ENCODE measurements at regions not wholly inside any gene's neighbourhood (a gene's known extent, or its start where the extent isn't known, plus 50 kb on each side); places are given as distances from the start of the nearest gene placed in this dataset.

GRCh38 chr1:38512789-38513188, 346.8 kb downstream of the RRAGC start:
- TF ChIP-seq YY1 (IDR thresholded peaks at IDR 0.05; ENCODE audit: extremely low read depth, insufficient replicate concordance, low read depth, low read length) (no peak), EZH2 (IDR thresholded peaks at IDR 0.05) (no peak), EZH2phosphoT487 (IDR thresholded peaks at IDR 0.05; ENCODE audit: borderline replicate concordance) (no peak), POLR2A (IDR thresholded peaks at IDR 0.05; ENCODE audit: borderline replicate concordance, extremely low read depth, insufficient read depth, insufficient read length) (no peak), ZFX (IDR thresholded peaks at IDR 0.05) (no peak), CTCF (IDR thresholded peaks at IDR 0.05 in 2 of 3, conservative IDR thresholded peaks at IDR 0.05 in 1 of 3; ENCODE audit: borderline replicate concordance in 1 of 3, insufficient read depth in 1 of 3, low read depth in 2 of 3, low read length in 2 of 3) (no peak), ZNF274 (IDR thresholded peaks at IDR 0.05; ENCODE audit: low read depth, low read length) (no peak), REST (IDR thresholded peaks at IDR 0.05; ENCODE audit: low read depth) (no peak), SP1 (IDR thresholded peaks at IDR 0.05; ENCODE audit: low read depth) (no peak)
